ENCODE measurements at regions not wholly inside any gene's neighbourhood (a gene's known extent, or its start where the extent isn't known, plus 50 kb on each side); places are given as distances from the start of the nearest gene placed in this dataset.

DNA sequence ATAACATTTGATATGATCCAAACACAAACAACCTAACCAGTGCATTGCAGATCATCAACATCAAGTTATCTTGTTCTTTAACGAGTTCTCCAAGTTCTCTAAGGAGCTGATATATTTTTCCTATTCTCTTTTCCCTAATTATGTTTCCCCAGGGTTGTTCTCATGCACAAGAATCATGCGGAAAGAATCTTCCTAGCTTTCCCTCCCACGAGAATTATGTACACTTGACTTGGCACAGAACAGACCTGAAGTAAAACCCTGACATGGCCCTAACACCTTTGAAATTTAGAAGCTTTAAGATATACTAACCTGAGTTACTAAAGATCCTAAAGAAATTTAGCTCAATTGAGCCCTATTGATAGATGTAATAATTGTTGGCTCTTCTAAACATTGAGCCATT lies 110.7 kb upstream of the FST start:
- TF ChIP-seq POLR2AphosphoS5 (IDR thresholded peaks at IDR 0.05; ENCODE audit: low read depth, low read length) (no peak), POLR2A (IDR thresholded peaks at IDR 0.05; ENCODE audit: low read depth, low read length) (no peak), TAF1 (IDR thresholded peaks at IDR 0.05; ENCODE audit: borderline replicate concordance, low read depth, low read length) (no peak)
